Ovary (tissue), 7 donors: ENCODE measurements at regions not wholly inside any gene's neighbourhood (a gene's known extent, or its start where the extent isn't known, plus 50 kb on each side); places are given as distances from the start of the nearest gene placed in this dataset.

Source experiments
- DNase-seq, 5 donors: peaks; one replicate each; pipeline ENCODE4 v3.0.0-alpha.2; 2019 to 2020
- H3K27ac ChIP-seq, 2 donors: fragments of 200-600 bp; one replicate each; pipeline versions ENCODE4 v1.5.1 to v1.8.0; 2019 to 2022
- H3K27me3 ChIP-seq: fragments of 200-600 bp; one replicate; pipeline ENCODE4 v1.8.0; 2022
- H3K36me3 ChIP-seq: fragments of 200-600 bp; sonication (generic); one replicate; pipeline ENCODE4 v1.5.1; 2019
- H3K4me1 ChIP-seq: one replicate; pipeline ENCODE4 v1.8.1; 2013; ENCODE audit warnings: mild to moderate bottlenecking, moderate library complexity; ENCODE audit not compliant: insufficient read depth
- H3K4me3 ChIP-seq: fragments of 200-600 bp; sonication (generic); one replicate; pipeline ENCODE4 v1.5.1; 2017
- H3K9me3 ChIP-seq, 2 donors: fragments of 200-600 bp in 1 of 2; sonication (generic) in 1 of 2; one replicate each; pipeline versions ENCODE4 v1.5.1 to v1.8.1; 2013 to 2019; ENCODE audit warnings: mild to moderate bottlenecking in 1 of 2, moderate library complexity in 1 of 2
- EP300 ChIP-seq: sonication (generic); formaldehyde crosslinking; IDR thresholded peaks from one replicate; pipeline ENCODE4 v1.6.1; 2017; ENCODE audit warnings: antibody characterized with exemption
- POLR2A ChIP-seq: fragments of 450-650 bp; IDR thresholded peaks from one replicate; pipeline ENCODE4 v1.6.1; 2017; ENCODE audit warnings: antibody characterized with exemption, mild to moderate bottlenecking, moderate library complexity
- WGBS, 3 donors: extraction: QIAGEN DNeasy Blood & Tissue Kit in 1 of 3; methylation state at CpG; one replicate each; pipeline versions ENCODE4 v1.1.5 to v1.1.7; 2013 to 2017; 5-methylcytosine and 5-hydroxymethylcytosine counted together
- intact Hi-C, 4 donors: fragments of 100-400 bp; cut with DNase I; formaldehyde crosslinking; loops; one replicate each; pipeline versions ENCODE4 v1.11.0 to v1.15.1; 2022 to 2023
- TF ChIP-seq, protein P1 (sequence below), 3 donors: fragments of 450-650 bp in 2 of 3; fragments of 200-600 bp in 1 of 3; IDR thresholded peaks; one replicate each; pipeline versions ENCODE4 v1.5.1 to v1.8.0; 2016 to 2022; ENCODE audit warnings: antibody characterized with exemption in 3 of 3, mild to moderate bottlenecking in 1 of 3
- donor health status: DM: no; HTN: no; CAD: no; lungs with moderate emphysema.
- donor health status: DM: no; HTN: no; CAD: no.
- donor health status: Bipolar disorder and iron deficiency.
- donor health status: DM: no; HTN: no; CAD: no.
- donor health status: DM: yes; HTN: yes; CAD: no.

- H3K9me3 ChIP-seq: no peaks in the 10 kb centered on the region
- H3K4me1 ChIP-seq: no peaks in the 10 kb centered on the region
- DNase-seq: no peak
- H3K27me3 ChIP-seq: no peaks in the 10 kb centered on the region
- no peaks in the 10 kb centered on the region for H3K36me3 ChIP-seq
- intact Hi-C loops: no loop called here
- no peak overlapping the region for H3K27ac ChIP-seq
- no peak overlapping the region for H3K4me3 ChIP-seq
- TF ChIP-seq EP300 (no peak), POLR2A (no peak)
- TF ChIP-seq, protein P1, sequence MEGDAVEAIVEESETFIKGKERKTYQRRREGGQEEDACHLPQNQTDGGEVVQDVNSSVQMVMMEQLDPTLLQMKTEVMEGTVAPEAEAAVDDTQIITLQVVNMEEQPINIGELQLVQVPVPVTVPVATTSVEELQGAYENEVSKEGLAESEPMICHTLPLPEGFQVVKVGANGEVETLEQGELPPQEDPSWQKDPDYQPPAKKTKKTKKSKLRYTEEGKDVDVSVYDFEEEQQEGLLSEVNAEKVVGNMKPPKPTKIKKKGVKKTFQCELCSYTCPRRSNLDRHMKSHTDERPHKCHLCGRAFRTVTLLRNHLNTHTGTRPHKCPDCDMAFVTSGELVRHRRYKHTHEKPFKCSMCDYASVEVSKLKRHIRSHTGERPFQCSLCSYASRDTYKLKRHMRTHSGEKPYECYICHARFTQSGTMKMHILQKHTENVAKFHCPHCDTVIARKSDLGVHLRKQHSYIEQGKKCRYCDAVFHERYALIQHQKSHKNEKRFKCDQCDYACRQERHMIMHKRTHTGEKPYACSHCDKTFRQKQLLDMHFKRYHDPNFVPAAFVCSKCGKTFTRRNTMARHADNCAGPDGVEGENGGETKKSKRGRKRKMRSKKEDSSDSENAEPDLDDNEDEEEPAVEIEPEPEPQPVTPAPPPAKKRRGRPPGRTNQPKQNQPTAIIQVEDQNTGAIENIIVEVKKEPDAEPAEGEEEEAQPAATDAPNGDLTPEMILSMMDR (IDR thresholded peaks at IDR 0.05): no peak
- 79 to 83% (median 82%) methylated on average over 2 of the region's 2 CpGs for WGBS, 3 donors
These were observed 125.5 kb downstream of the IRS1 start for GRCh38 chr2:226674123-226674522.

- WGBS, 3 donors: 46 to 53% (median 49%) methylated on average over 4 of the region's 4 CpGs
These were observed 126.3 kb downstream of the IRS1 start for GRCh38 chr2:226673314-226673723.

GRCh38 chr2:226671141-226671676 is 128.4 kb downstream of the IRS1 start:
- Histone ChIP-seq H3K9me3 (no peaks in the 10 kb centered on the region), H3K4me3 (no peak overlapping the region), H3K27me3 (no peaks in the 10 kb centered on the region), H3K27ac (no peak overlapping the region), H3K36me3 (no peaks in the 10 kb centered on the region), H3K4me1 (no peaks in the 10 kb centered on the region)
- WGBS, 3 donors: 77 to 87% (median 82%) methylated on average over 4 of the region's 4 CpGs
- TF ChIP-seq POLR2A: no peak
- no peak for TF ChIP-seq EP300
- TF ChIP-seq, protein P1 (IDR thresholded peaks at IDR 0.05): no peak
- intact Hi-C loops: no loop called here
- DNase-seq: no peak

More at GRCh38 chr2:226673314-226673723, 126.3 kb downstream of the IRS1 start:
- intact Hi-C loops: no loop called here
- Histone ChIP-seq H3K4me3 (no peak overlapping the region), H3K27ac (no peak overlapping the region), H3K36me3 (no peaks in the 10 kb centered on the region), H3K9me3 (no peaks in the 10 kb centered on the region), H3K4me1 (no peaks in the 10 kb centered on the region), H3K27me3 (no peaks in the 10 kb centered on the region)
- no peak for TF ChIP-seq POLR2A
- TF ChIP-seq, protein P1 (IDR thresholded peaks at IDR 0.05): no peak
- no peak for TF ChIP-seq EP300
- DNase-seq: no peak

DNA sequence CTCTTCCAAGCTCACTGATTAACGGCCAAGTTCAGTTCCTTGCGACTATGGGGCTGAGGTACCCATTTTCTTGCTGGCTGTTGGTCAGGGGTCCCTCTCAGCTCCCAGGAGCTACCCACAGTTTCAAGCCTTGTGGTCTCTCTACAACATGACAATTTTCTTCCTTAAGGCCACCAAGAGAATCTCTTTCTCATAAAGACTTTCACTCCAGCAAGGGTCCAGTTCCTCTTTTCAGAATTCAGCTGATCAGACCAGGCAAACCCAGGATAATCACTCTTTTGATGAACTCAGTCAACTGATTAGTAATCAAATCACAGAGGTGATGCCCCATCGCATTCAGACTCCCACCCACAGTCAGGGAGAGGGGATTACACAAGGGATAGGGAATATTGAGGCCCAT is 129.7 kb downstream of the IRS1 start:
- no peaks in the 10 kb centered on the region for H3K4me1 ChIP-seq
- 92 to 97% (median 94%) methylated on average over 3 of the region's 3 CpGs for WGBS, 3 donors
- intact Hi-C loops: no loop called here
- no peaks in the 10 kb centered on the region for H3K36me3 ChIP-seq
- DNase-seq: no peak
- H3K27me3 ChIP-seq: no peaks in the 10 kb centered on the region
- TF ChIP-seq EP300 (no peak), POLR2A (no peak)
- TF ChIP-seq, protein P1 (IDR thresholded peaks at IDR 0.05): no peak
- no peak overlapping the region for H3K27ac ChIP-seq
- no peaks in the 10 kb centered on the region for H3K9me3 ChIP-seq
- no peak overlapping the region for H3K4me3 ChIP-seq
